ENCODE measurements at regions not wholly inside any gene's neighbourhood (a gene's known extent, or its start where the extent isn't known, plus 50 kb on each side); places are given as distances from the start of the nearest gene placed in this dataset.

- no peak for TF ChIP-seq CREM (IDR thresholded peaks at IDR 0.05)
- TF ChIP-seq CREM (CRISPR knock-in tag; IDR thresholded peaks at IDR 0.05): no peak
- no peak for TF ChIP-seq SALL1 (CRISPR knock-in tag; IDR thresholded peaks at IDR 0.05)
- TF ChIP-seq, protein P1, sequence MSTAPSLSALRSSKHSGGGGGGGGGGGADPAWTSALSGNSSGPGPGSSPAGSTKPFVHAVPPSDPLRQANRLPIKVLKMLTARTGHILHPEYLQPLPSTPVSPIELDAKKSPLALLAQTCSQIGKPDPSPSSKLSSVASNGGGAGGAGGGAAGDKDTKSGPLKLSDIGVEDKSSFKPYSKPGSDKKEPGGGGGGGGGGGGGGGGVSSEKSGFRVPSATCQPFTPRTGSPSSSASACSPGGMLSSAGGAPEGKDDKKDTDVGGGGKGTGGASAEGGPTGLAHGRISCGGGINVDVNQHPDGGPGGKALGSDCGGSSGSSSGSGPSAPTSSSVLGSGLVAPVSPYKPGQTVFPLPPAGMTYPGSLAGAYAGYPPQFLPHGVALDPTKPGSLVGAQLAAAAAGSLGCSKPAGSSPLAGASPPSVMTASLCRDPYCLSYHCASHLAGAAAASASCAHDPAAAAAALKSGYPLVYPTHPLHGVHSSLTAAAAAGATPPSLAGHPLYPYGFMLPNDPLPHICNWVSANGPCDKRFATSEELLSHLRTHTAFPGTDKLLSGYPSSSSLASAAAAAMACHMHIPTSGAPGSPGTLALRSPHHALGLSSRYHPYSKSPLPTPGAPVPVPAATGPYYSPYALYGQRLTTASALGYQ (CRISPR knock-in tag; IDR thresholded peaks at IDR 0.05): no peak
- no peak for TF ChIP-seq FOSL2 (CRISPR knock-in tag; IDR thresholded peaks at IDR 0.05)
- no peak for TF ChIP-seq IKZF1 (IDR thresholded peaks at IDR 0.05)
- no peak for TF ChIP-seq SKI (IDR thresholded peaks at IDR 0.05; ENCODE audit: partially characterized antibody)
- no peak for TF ChIP-seq ZNF768 (CRISPR knock-in tag; IDR thresholded peaks at IDR 0.05)
- no peak for TF ChIP-seq NCOA1 (CRISPR knock-in tag; IDR thresholded peaks at IDR 0.05)
- no peak for TF ChIP-seq ZNF138 (CRISPR knock-in tag; IDR thresholded peaks at IDR 0.05; ENCODE audit: low read depth)
- TF ChIP-seq ZNF10 (CRISPR knock-in tag; IDR thresholded peaks at IDR 0.05; ENCODE audit: borderline replicate concordance, low read depth): no peak
- TF ChIP-seq, protein P2, sequence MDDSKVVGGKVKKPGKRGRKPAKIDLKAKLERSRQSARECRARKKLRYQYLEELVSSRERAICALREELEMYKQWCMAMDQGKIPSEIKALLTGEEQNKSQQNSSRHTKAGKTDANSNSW (CRISPR knock-in tag; IDR thresholded peaks at IDR 0.05; ENCODE audit: borderline replicate concordance): no peak
- TF ChIP-seq RNF2 (conservative IDR thresholded peaks at IDR 0.05; ENCODE audit: low read depth): no peak
Measured at GRCh38 chr21:35521293-35521692, 472.2 kb upstream of the RUNX1 start (continued).

DNA sequence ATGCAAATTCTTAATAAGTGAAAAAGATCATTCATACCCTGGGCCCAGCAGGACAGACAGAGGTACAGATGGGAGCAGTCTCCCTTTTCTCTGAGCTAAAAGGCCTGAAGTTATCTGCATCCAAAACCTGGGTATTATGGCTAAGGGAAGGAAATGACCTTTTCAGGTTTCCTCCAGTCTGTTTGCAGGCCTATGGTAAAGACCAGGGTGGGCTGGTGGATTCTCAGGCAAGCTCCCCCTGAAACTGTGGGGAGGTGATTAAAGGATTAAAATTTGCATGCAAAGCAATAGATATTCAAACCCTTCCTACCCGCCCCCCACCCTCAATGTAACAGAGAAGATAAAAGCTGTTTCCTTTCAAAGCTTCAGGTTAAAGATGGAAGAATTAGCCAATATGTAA, 471.8 kb upstream of the RUNX1 start:
- no TSS peak for BruUV-seq (replicated peaks)
- FAIRE-seq (no peak), DNase-seq (ENCODE audit: low spot score) (no peak), ATAC-seq (no peak)
- Histone ChIP-seq H2AFZ (ENCODE audit: low read length) (no peak overlapping the region), H3K27ac (ENCODE audit: extremely low read length, insufficient read depth, low read length) (no peak overlapping the region), H4K20me1 (ENCODE audit: insufficient read depth, low read length) (no peaks in the 10 kb centered on the region), H3K27me3 (ENCODE audit: control insufficient read depth in 1 of 2, insufficient read depth in 2 of 2, low read length in 2 of 2) (no peaks in the 10 kb centered on the region), H3K4me2 (ENCODE audit: low read depth, low read length) (no peak overlapping the region), H3K9ac (ENCODE audit: insufficient read depth, low read depth, low read length) (no peak overlapping the region), H3K9me3 (ENCODE audit: low read length) (no peaks in the 10 kb centered on the region), H3K4me1 (ENCODE audit: insufficient read depth, low read length) (no peaks in the 10 kb centered on the region), H3K36me3 (replicated peaks in 1 of 2; ENCODE audit: control insufficient read depth in 1 of 2, insufficient read depth in 2 of 2, low read length in 2 of 2) (no peaks in the 10 kb centered on the region), H3K79me2 (ENCODE audit: insufficient read depth, low read length) (no peaks in the 10 kb centered on the region), H3K4me3 (replicated peaks in 1 of 3; ENCODE audit: insufficient read depth in 1 of 3, low read depth in 2 of 3, low read length in 3 of 3) (no peak overlapping the region)
- CTCF ChIA-PET (ENCODE audit: low intra/inter-chr PET ratio, low total read pairs): no interaction called here
- WGBS (ENCODE audit: low lambda C conversion rate): 7% methylated on average over 1 of the region's 1 CpG
- intact Hi-C loops (cut with micrococcal nuclease; ENCODE audit: unreplicated experiment) (no loop called here), in situ Hi-C loops (cut with HindIII; ENCODE audit: extremely low pct_ligation_motif_present, low pct_unique_long_range_greater_than_20kb) (no loop called here)
- POLR2A ChIA-PET: no interaction called here
- TF ChIP-seq TBX2 (CRISPR knock-in tag; IDR thresholded peaks at IDR 0.05; ENCODE audit: borderline replicate concordance) (no peak), KLF9 (CRISPR knock-in tag; IDR thresholded peaks at IDR 0.05; ENCODE audit: low read depth) (no peak), DNMT1 (CRISPR knock-in tag; IDR thresholded peaks at IDR 0.05) (no peak)
- TF ChIP-seq, protein P3, sequence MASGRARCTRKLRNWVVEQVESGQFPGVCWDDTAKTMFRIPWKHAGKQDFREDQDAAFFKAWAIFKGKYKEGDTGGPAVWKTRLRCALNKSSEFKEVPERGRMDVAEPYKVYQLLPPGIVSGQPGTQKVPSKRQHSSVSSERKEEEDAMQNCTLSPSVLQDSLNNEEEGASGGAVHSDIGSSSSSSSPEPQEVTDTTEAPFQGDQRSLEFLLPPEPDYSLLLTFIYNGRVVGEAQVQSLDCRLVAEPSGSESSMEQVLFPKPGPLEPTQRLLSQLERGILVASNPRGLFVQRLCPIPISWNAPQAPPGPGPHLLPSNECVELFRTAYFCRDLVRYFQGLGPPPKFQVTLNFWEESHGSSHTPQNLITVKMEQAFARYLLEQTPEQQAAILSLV (CRISPR knock-in tag; IDR thresholded peaks at IDR 0.05; ENCODE audit: borderline replicate concordance): no peak
- TF ChIP-seq, protein P4, sequence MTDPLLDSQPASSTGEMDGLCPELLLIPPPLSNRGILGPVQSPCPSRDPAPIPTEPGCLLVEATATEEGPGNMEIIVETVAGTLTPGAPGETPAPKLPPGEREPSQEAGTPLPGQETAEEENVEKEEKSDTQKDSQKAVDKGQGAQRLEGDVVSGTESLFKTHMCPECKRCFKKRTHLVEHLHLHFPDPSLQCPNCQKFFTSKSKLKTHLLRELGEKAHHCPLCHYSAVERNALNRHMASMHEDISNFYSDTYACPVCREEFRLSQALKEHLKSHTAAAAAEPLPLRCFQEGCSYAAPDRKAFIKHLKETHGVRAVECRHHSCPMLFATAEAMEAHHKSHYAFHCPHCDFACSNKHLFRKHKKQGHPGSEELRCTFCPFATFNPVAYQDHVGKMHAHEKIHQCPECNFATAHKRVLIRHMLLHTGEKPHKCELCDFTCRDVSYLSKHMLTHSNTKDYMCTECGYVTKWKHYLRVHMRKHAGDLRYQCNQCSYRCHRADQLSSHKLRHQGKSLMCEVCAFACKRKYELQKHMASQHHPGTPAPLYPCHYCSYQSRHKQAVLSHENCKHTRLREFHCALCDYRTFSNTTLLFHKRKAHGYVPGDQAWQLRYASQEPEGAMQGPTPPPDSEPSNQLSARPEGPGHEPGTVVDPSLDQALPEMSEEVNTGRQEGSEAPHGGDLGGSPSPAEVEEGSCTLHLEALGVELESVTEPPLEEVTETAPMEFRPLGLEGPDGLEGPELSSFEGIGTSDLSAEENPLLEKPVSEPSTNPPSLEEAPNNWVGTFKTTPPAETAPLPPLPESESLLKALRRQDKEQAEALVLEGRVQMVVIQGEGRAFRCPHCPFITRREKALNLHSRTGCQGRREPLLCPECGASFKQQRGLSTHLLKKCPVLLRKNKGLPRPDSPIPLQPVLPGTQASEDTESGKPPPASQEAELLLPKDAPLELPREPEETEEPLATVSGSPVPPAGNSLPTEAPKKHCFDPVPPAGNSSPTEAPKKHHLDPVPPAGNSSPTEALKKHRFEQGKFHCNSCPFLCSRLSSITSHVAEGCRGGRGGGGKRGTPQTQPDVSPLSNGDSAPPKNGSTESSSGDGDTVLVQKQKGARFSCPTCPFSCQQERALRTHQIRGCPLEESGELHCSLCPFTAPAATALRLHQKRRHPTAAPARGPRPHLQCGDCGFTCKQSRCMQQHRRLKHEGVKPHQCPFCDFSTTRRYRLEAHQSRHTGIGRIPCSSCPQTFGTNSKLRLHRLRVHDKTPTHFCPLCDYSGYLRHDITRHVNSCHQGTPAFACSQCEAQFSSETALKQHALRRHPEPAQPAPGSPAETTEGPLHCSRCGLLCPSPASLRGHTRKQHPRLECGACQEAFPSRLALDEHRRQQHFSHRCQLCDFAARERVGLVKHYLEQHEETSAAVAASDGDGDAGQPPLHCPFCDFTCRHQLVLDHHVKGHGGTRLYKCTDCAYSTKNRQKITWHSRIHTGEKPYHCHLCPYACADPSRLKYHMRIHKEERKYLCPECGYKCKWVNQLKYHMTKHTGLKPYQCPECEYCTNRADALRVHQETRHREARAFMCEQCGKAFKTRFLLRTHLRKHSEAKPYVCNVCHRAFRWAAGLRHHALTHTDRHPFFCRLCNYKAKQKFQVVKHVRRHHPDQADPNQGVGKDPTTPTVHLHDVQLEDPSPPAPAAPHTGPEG (CRISPR knock-in tag; IDR thresholded peaks at IDR 0.05): no peak

All from HepG2 (cell line).